GM19452 (cell line): ENCODE measurements at regions not wholly inside any gene's neighbourhood (a gene's known extent, or its start where the extent isn't known, plus 50 kb on each side); places are given as distances from the start of the nearest gene placed in this dataset.
A peak's percentile ranks its signal among the peaks of the same experiment; 100 is the strongest.

Source experiments
- ATAC-seq: cut with Tn5 transposase; IDR thresholded peaks from one replicate; pipeline ENCODE4 v1.9.1; 2021; ENCODE audit not compliant: unreplicated experiment

DNA sequence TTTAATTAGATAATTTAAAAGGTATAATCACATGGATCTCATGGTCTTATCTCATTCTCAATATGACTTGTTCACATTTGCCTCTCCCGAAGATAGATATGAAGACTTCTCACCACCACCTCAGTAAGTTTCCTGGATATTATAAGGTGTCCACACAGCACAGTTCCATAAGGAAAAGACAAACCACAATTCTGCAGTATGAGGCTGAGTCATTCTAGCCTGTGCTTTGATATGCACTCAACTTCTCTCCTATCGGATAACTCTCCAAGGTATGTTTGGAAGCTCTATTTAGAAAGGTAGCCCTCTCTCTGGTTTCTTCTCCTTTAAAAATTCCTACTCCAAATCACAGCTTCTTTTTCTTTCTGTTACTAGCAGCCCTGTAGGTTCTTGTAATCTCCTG lies 612.8 kb downstream of the ZPLD1 start:
- no peak for ATAC-seq

- ATAC-seq, result peak; percentile 81
Measured at GRCh38 chr3:103048068-103048722, 613.4 kb downstream of the ZPLD1 start.

DNA sequence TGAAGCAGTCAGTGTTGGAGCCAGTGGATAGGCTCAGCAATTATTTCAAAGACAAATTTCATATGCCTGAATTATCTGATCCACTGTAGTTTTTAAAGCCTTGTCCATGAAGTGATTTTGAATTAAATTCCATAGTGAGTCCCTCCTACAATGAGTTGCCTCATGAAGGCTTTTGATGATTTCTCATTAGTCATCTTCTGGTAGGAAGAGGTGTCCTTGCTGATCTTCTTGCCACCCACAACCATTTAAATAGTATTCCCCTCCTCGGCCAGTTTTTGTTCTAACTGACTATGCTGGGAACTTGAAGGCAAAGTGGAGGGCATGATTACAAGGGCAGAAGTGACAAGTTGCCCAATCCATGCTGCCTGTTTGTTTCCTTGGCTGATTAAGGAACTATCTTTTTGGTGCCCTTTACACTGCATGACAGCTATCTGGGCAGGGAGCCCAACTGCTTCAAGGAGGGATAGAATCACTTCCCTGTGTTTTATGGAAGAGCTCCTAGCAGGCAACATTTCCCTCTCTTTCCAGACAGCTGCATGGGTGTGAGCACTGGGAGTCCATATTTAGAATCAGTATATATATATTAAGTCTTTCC lies 617.5 kb downstream of the ZPLD1 start:
- ATAC-seq, result no peak

GRCh38 chr3:103055021-103055520 lies 620.3 kb downstream of the ZPLD1 start:
- ATAC-seq, result no peak

DNA sequence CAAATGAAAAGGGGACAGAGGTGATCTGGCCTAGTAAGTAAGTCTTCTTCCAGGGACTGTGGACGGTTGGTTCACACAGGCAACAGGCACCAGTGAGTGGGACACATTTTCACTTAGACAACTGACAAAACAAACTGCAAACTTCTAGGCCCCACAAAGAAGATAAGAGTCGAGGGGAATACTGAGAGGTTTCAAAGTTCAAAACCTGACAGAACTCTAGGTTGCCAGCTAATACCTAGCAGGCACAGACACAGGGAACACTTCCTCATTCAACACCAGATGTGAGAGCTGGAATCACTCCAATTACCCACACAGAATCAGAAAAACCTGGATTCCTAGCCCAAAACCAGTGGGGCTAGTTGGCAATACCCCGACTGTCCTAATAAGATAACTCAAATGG lies 621.7 kb downstream of the ZPLD1 start:
- ATAC-seq, result no peak

DNA sequence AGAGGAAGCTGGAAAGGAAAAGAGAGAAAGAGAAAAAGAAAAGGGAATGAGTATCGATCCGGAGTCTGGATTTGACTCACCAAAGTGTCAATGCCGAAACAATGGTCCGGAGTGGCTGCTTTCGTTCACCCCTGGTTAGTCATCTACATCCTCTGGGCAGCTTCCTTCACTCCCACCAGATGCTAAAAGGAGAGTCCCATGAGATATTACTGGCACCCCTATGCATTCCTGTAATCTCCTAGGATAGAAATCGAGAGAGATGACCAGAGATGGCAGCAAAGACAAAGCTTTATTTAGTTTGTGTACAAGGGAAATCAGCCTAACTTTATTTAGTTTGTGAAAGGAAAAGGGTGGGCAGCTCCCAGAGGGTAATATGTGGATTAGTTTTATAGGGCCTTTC lies 622.2 kb downstream of the ZPLD1 start:
- ATAC-seq, result no peak

DNA sequence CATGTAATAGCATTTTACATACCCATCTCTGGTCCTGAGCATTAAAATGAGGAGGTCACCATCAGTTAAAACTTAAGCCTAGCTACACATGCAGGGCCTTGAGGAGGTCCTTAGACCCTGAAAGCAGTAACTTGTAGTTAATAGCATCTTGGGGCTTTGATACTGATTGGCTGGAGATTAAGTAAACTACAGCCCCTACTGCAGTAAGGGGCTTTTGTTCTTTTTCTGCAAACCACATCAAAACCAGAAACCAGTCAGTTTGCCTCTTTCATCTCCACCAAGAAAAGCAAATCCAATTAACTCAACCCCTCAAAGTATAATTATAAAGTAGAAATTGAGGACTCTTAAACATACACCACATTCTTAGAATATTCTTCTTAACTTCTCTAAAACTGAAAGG lies 622.7 kb downstream of the ZPLD1 start:
- no peak for ATAC-seq

DNA sequence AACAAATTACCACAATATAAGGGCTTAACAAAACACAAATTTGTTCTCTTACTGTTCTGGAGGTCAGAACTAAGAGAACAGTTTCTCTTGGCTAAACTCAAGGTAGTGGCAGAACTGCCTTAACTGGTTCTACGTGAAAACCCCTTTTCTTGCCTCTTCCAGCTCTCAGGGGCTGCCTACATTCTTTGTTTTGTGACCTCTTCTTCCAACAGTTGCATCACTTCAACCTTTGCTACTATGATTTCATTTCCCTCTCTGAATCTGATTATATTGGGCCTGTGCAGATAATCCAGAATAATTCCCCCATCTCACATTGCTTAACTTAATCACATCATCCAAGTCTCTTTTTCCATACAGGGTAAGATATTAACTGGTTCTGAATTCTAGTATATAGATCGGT lies 624.6 kb downstream of the ZPLD1 start:
- ATAC-seq, result no peak

GRCh38 chr3:103060242-103060641 lies 625.4 kb downstream of the ZPLD1 start:
- ATAC-seq, result no peak

GRCh38 chr3:103067963-103068362 lies 633.1 kb downstream of the ZPLD1 start:
- no peak for ATAC-seq

DNA sequence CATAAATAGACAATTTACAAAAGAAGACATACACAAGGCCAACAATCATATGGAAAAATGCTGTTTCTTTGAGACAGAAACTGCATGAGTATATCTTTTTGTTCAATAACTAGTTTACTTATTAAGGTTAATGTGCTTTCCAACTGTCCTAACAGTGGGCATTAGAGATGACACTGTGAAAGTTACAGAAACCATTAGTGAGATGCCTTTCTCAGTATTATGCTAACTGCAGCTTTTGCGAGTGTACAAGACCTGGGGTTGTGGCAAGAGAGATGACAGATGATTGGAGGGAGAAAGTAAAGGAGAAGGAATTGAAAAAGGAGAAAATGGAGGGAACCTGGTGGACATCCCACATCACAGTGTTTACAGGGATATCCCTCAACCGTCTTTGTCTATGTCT lies 640.5 kb downstream of the ZPLD1 start:
- ATAC-seq, result no peak

- no peak for ATAC-seq
Measured at GRCh38 chr3:103077910-103078309, 643.1 kb downstream of the ZPLD1 start.

DNA sequence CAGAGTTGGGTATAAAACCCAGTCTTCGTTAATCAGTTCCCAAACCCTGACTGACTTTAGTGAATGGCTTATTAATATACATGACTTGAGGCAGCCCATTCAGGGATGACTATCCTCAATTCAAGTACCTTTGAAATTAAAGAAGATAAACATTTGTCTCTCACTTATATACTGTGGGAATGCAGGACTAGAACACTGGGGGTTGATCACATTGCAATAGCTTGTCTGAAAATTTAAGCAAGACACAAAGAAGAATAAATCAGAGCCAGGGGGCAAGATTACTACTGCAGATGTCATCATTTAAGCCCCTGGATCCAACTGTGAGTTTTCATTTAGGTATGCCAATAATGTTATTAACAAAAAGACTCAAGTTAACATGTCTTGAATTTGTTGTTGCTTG lies 647.7 kb downstream of the ZPLD1 start:
- no peak for ATAC-seq

DNA sequence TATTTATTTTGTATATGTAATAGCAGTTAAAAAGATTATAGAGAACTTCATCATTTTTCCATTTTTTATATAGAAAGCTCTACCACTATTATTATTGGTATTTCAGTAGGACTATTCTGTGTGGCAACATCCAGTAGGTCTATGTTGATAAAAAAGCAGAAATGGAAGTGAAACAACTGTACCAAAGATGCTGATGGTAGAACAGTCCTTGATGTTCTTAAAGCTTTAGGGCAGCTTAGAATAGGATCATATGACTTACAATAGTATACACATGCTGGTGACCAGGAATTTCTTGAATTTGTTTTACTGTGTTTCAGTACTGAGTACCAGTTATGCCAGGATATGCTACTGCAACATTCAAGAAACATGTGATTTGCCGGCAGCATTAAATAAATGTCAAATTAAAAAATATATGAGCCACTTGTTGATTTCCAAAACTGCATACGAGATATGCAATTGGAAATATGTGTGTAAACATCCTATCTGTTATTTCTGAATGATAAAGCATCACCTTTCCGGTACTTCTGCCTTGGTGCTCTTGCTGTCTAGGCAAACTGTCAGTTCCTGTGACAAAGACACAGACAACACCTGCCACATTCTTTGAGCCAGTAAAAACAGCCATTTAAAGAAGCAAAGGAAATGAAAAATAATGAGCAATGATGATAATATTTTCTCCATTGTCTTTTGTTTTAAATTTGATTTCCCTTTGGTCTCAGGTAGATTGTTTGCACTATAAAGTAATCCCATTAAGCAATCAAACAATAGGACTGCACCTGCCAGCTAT lies 649.2 kb downstream of the ZPLD1 start:
- no peak for ATAC-seq

DNA sequence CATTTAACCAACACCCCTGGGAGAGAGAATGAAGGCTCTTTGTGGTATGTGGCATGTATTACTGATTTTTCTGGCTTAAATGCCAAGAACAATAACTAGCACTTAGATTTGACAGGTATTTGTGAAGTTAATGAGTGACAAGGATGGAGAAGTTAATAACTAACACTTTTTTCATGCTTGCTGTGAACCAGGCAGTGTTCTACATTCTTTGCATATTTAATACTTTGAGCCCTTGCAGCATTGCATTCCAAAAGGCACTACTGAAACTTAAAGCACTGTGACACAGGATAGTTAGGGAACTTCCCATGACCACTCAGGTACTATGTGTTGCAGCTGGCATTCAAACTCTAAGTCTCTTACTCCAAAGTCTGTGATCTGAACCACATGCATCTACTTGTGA lies 650.6 kb downstream of the ZPLD1 start:
- peak; percentile 85 for ATAC-seq

GRCh38 chr3:103089758-103090157 lies 654.9 kb downstream of the ZPLD1 start:
- no peak for ATAC-seq

- ATAC-seq, result no peak
Measured at GRCh38 chr3:103105206-103105605, 670.4 kb downstream of the ZPLD1 start.

GRCh38 chr3:103112273-103112672 lies 677.5 kb downstream of the ZPLD1 start:
- ATAC-seq, result no peak

GRCh38 chr3:103126115-103126514 lies 691.3 kb downstream of the ZPLD1 start:
- peak; percentile 37 for ATAC-seq

GRCh38 chr3:103127098-103127630 lies 692.3 kb downstream of the ZPLD1 start:
- ATAC-seq, result no peak

- ATAC-seq, result peak; percentile 83
Measured at GRCh38 chr3:103127737-103128136, 692.9 kb downstream of the ZPLD1 start.
